ENCODE measurements at regions not wholly inside any gene's neighbourhood (a gene's known extent, or its start where the extent isn't known, plus 50 kb on each side); places are given as distances from the start of the nearest gene placed in this dataset.

GRCh38 chr5:174329738-174330137 lies 284.2 kb downstream of the NSG2 start:
- no peak for DNase-seq (ENCODE audit: low spot score)
- Mint-ChIP-seq H3K27me3 (ENCODE audit: unreplicated experiment) (peaks cover 3% of the 10 kb centered on the region), H3K27ac (ENCODE audit: unreplicated experiment) (no peak overlapping the region), H3K9me3 (ENCODE audit: unreplicated experiment) (no peaks in the 10 kb centered on the region), H3K4me3 (ENCODE audit: unreplicated experiment) (no peak overlapping the region), H3K36me3 (ENCODE audit: low read depth, unreplicated experiment) (no peaks in the 10 kb centered on the region), H3K4me1 (ENCODE audit: unreplicated experiment) (peaks cover 14% of the 10 kb centered on the region)
- TF ChIP-seq, protein P1, sequence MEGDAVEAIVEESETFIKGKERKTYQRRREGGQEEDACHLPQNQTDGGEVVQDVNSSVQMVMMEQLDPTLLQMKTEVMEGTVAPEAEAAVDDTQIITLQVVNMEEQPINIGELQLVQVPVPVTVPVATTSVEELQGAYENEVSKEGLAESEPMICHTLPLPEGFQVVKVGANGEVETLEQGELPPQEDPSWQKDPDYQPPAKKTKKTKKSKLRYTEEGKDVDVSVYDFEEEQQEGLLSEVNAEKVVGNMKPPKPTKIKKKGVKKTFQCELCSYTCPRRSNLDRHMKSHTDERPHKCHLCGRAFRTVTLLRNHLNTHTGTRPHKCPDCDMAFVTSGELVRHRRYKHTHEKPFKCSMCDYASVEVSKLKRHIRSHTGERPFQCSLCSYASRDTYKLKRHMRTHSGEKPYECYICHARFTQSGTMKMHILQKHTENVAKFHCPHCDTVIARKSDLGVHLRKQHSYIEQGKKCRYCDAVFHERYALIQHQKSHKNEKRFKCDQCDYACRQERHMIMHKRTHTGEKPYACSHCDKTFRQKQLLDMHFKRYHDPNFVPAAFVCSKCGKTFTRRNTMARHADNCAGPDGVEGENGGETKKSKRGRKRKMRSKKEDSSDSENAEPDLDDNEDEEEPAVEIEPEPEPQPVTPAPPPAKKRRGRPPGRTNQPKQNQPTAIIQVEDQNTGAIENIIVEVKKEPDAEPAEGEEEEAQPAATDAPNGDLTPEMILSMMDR (IDR thresholded peaks at IDR 0.05; ENCODE audit: unreplicated experiment), result no peak

- H3K27ac Mint-ChIP-seq (ENCODE audit: unreplicated experiment), result no peak overlapping the region
- H3K4me1 Mint-ChIP-seq (ENCODE audit: unreplicated experiment), result no peaks in the 10 kb centered on the region
- no peak for DNase-seq (ENCODE audit: low spot score)
These were observed 290.3 kb downstream of the NSG2 start for GRCh38 chr5:174335682-174336364.

GRCh38 chr5:174336479-174336878 lies 291.0 kb downstream of the NSG2 start:
- Mint-ChIP-seq H3K36me3 (ENCODE audit: low read depth, unreplicated experiment) (no peaks in the 10 kb centered on the region), H3K4me1 (ENCODE audit: unreplicated experiment) (no peaks in the 10 kb centered on the region), H3K4me3 (ENCODE audit: unreplicated experiment) (no peak overlapping the region), H3K27me3 (ENCODE audit: unreplicated experiment) (no peaks in the 10 kb centered on the region), H3K27ac (ENCODE audit: unreplicated experiment) (no peak overlapping the region), H3K9me3 (ENCODE audit: unreplicated experiment) (no peaks in the 10 kb centered on the region)
- TF ChIP-seq, protein P1 (IDR thresholded peaks at IDR 0.05; ENCODE audit: unreplicated experiment), result no peak
- no peak for DNase-seq (ENCODE audit: low spot score)

More at GRCh38 chr5:174335682-174336364, 290.3 kb downstream of the NSG2 start:
- Mint-ChIP-seq H3K36me3 (ENCODE audit: low read depth, unreplicated experiment) (no peaks in the 10 kb centered on the region), H3K4me3 (ENCODE audit: unreplicated experiment) (no peak overlapping the region), H3K9me3 (ENCODE audit: unreplicated experiment) (no peaks in the 10 kb centered on the region), H3K27me3 (ENCODE audit: unreplicated experiment) (no peaks in the 10 kb centered on the region)
- TF ChIP-seq, protein P1 (IDR thresholded peaks at IDR 0.05; ENCODE audit: unreplicated experiment), result no peak

- no peaks in the 10 kb centered on the region for H3K36me3 Mint-ChIP-seq (ENCODE audit: low read depth, unreplicated experiment)
- no peaks in the 10 kb centered on the region for H3K4me1 Mint-ChIP-seq (ENCODE audit: unreplicated experiment)
- H3K27ac Mint-ChIP-seq (ENCODE audit: unreplicated experiment), result no peak overlapping the region
- DNase-seq (ENCODE audit: low spot score), result no peak
- H3K27me3 Mint-ChIP-seq (ENCODE audit: unreplicated experiment), result no peaks in the 10 kb centered on the region
- TF ChIP-seq, protein P1 (IDR thresholded peaks at IDR 0.05; ENCODE audit: unreplicated experiment), result no peak
- no peaks in the 10 kb centered on the region for H3K9me3 Mint-ChIP-seq (ENCODE audit: unreplicated experiment)
- H3K4me3 Mint-ChIP-seq (ENCODE audit: unreplicated experiment), result no peak overlapping the region
These were observed 292.0 kb downstream of the NSG2 start for GRCh38 chr5:174337276-174338184.
